Keratinocyte (primary cell): ENCODE measurements at regions not wholly inside any gene's neighbourhood (a gene's known extent, or its start where the extent isn't known, plus 50 kb on each side); places are given as distances from the start of the nearest gene placed in this dataset.

Experiments
- EZH2 ChIP-seq: IDR thresholded peaks from one replicate; pipeline ENCODE4 v1.6.1; 2012; ENCODE audit warnings: inconsistent platforms, mild to moderate bottlenecking, low read length, moderate library complexity
- TF ChIP-seq, protein P1 (sequence below), 3 experiments: IDR thresholded peaks in 1 of 3; conservative IDR thresholded peaks in 1 of 3; optimal IDR thresholded peaks in 1 of 3; 2 replicates in 2 of 3; 3 replicates in 1 of 3; pipeline versions ENCODE3 to v1.5.1; 2011; ENCODE audit warnings: low read length in 3 of 3, mild to moderate bottlenecking in 3 of 3, moderate library complexity in 2 of 3, control low read depth in 1 of 3, inconsistent platforms in 1 of 3; ENCODE audit not compliant: insufficient read depth in 2 of 3; ENCODE audit errors: extremely low read depth in 1 of 3

DNA sequence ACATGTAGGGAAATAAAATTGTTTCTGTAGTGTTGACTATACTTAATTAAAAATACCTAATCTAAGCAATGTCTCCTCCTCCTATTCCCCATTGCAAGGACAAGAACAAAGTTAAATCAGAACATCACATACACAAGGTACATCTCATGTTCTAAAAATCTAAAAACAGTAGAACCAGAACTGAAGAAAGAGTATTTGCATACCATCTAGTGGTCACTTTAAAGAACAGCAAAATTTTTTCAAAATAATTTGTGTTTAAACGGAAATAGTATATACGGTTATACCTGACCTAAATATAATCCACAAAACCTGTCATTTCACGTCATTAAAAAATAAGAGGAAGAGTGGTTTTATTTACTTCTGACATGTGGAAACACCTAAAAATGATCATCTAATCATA lies 294.3 kb upstream of the KCNH7 start:
- TF ChIP-seq, protein P1, sequence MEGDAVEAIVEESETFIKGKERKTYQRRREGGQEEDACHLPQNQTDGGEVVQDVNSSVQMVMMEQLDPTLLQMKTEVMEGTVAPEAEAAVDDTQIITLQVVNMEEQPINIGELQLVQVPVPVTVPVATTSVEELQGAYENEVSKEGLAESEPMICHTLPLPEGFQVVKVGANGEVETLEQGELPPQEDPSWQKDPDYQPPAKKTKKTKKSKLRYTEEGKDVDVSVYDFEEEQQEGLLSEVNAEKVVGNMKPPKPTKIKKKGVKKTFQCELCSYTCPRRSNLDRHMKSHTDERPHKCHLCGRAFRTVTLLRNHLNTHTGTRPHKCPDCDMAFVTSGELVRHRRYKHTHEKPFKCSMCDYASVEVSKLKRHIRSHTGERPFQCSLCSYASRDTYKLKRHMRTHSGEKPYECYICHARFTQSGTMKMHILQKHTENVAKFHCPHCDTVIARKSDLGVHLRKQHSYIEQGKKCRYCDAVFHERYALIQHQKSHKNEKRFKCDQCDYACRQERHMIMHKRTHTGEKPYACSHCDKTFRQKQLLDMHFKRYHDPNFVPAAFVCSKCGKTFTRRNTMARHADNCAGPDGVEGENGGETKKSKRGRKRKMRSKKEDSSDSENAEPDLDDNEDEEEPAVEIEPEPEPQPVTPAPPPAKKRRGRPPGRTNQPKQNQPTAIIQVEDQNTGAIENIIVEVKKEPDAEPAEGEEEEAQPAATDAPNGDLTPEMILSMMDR (optimal IDR thresholded peaks at IDR 0.05 in 1 of 3, IDR thresholded peaks at IDR 0.05 in 1 of 3, conservative IDR thresholded peaks at IDR 0.05 in 1 of 3; ENCODE audit: extremely low read depth in 1 of 3, insufficient read depth in 2 of 3, low read length in 3 of 3): peak in 2 of 3 experiments; percentile 32 to 41
- TF ChIP-seq EZH2: no peak
